Stimulated activated CD4-positive, alpha-beta T cell treated with anti-CD3 and anti-CD28 coated beads, Interleukin-15, amount 100 ng/mL, for 24 hours (primary cell): ENCODE measurements at regions not wholly inside any gene's neighbourhood (a gene's known extent, or its start where the extent isn't known, plus 50 kb on each side); places are given as distances from the start of the nearest gene placed in this dataset.
"Not testable (repeated sequence)": the region's sequence is repeated elsewhere in the genome, so short reads cannot be mapped to it uniquely, and the experiment has no call there.

ENCODE experiments used
- DNase-seq: peaks from one replicate; pipeline ENCODE4 v3.0.0-alpha.2; 2020

GRCh38 chr5:167849874-167850273 lies 441.6 kb upstream of the WWC1 start:
- no peak for DNase-seq

- DNase-seq = no peak
Measured at GRCh38 chr5:167850911-167851310, 440.5 kb upstream of the WWC1 start.

GRCh38 chr5:167851416-167851815 lies 440.0 kb upstream of the WWC1 start:
- no peak for DNase-seq

GRCh38 chr5:167852515-167852914 lies 438.9 kb upstream of the WWC1 start:
- no peak for DNase-seq

- DNase-seq = no peak
Measured at GRCh38 chr5:167853421-167853820, 438.0 kb upstream of the WWC1 start.

GRCh38 chr5:167855818-167856217 lies 435.6 kb upstream of the WWC1 start:
- DNase-seq = no peak

GRCh38 chr5:167857321-167857720 lies 434.1 kb upstream of the WWC1 start:
- DNase-seq = no peak

GRCh38 chr5:167858186-167858855 lies 433.1 kb upstream of the WWC1 start:
- not testable (repeated sequence) for DNase-seq

GRCh38 chr5:167861129-167861927 lies 430.1 kb upstream of the WWC1 start:
- no peak for DNase-seq

GRCh38 chr5:167861928-167862426 lies 429.5 kb upstream of the WWC1 start:
- DNase-seq = no peak

GRCh38 chr5:167863883-167864282 lies 427.6 kb upstream of the WWC1 start:
- no peak for DNase-seq

GRCh38 chr5:167864801-167865200 lies 426.6 kb upstream of the WWC1 start:
- DNase-seq = no peak

GRCh38 chr5:167866797-167867196 lies 424.6 kb upstream of the WWC1 start:
- DNase-seq = no peak

- no peak for DNase-seq
Measured at GRCh38 chr5:167867281-167867680, 424.2 kb upstream of the WWC1 start.

GRCh38 chr5:167869125-167869524 lies 422.3 kb upstream of the WWC1 start:
- no peak for DNase-seq

GRCh38 chr5:167870055-167870454 lies 421.4 kb upstream of the WWC1 start:
- no peak for DNase-seq

GRCh38 chr5:167871091-167871490 lies 420.4 kb upstream of the WWC1 start:
- no peak for DNase-seq

- DNase-seq = no peak
Measured at GRCh38 chr5:167872791-167873190, 418.7 kb upstream of the WWC1 start.

GRCh38 chr5:167877114-167877722 lies 414.2 kb upstream of the WWC1 start:
- no peak for DNase-seq

- DNase-seq = no peak
Measured at GRCh38 chr5:167877924-167878323, 413.5 kb upstream of the WWC1 start.

- DNase-seq = no peak
Measured at GRCh38 chr5:167880420-167880819, 411.0 kb upstream of the WWC1 start.

GRCh38 chr5:167881041-167881440 lies 410.4 kb upstream of the WWC1 start:
- DNase-seq = no peak

GRCh38 chr5:167886196-167886595 lies 405.2 kb upstream of the WWC1 start:
- DNase-seq = no peak

- no peak for DNase-seq
Measured at GRCh38 chr5:167888393-167888792, 403.1 kb upstream of the WWC1 start.
